GM19025 (cell line): ENCODE measurements at regions not wholly inside any gene's neighbourhood (a gene's known extent, or its start where the extent isn't known, plus 50 kb on each side); places are given as distances from the start of the nearest gene placed in this dataset.

Experiments
- ATAC-seq: cut with Tn5 transposase; IDR thresholded peaks from one replicate; pipeline ENCODE4 v1.9.1; 2021; ENCODE audit warnings: mild to moderate bottlenecking, low read depth, moderate library complexity; ENCODE audit not compliant: unreplicated experiment

DNA sequence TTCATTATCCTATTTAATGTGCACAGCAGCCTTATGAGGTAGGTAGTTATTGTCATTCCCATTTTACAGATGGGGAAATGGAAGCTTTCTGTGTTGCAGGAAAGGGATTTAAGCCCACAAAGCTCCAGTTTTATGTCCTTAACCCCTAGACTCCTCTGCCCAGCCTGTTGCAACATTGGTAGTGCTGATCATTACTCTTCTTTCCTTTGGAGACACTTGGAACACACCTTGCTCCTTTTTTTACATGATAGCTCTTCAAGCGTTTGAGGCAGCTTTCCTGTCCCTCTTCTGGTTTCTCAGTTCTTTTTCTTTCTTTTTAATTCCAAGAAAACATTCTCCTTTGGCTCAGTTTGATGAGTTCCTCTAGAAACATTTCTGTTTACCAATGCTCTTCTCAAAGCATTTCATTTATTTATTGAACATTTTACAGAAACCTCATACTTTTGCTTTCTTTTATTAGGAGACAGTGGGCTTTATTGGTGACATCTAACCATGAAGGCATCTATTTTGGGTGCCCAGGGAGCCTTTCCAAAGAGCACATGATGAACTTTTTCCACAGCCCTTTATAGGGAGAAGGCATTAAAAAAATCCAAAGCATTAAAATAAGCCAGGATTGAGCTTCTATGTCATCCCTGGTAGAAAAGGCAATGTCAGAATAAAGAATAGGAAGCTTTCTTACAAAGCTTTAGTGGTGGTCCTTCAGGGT lies 218.0 kb downstream of the TMEM38B start:
- no peak for ATAC-seq

DNA sequence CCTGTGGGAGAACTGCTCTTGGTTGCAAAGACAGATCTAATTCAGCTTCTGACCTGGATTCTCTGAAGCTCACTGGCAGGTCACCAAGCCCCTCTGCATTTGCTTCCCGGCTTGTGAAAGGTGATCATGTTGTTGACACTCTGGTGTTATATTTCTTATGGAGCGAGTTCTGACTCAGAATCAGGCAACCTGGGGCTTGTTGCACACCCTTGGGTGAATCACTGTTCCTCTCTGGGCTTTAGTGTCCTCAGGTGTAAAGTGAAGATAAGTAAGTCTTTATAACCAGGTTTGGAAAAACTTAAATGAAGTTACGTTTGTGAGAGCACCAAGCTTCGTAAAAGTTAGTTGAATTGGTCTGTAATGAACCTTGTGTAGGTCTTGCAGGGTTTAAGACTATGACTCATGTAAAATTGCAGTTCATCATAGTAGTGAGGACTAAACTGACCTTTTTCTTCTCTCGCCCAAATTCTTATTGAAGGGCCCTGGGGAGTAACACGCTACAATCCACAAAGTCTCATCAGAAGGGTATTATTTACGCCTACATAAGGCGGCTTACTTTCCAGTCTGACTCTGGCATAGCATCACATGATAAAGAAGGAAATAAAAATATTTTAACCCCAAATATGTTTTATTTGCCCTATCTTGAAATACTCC lies 218.6 kb downstream of the TMEM38B start:
- no peak for ATAC-seq

DNA sequence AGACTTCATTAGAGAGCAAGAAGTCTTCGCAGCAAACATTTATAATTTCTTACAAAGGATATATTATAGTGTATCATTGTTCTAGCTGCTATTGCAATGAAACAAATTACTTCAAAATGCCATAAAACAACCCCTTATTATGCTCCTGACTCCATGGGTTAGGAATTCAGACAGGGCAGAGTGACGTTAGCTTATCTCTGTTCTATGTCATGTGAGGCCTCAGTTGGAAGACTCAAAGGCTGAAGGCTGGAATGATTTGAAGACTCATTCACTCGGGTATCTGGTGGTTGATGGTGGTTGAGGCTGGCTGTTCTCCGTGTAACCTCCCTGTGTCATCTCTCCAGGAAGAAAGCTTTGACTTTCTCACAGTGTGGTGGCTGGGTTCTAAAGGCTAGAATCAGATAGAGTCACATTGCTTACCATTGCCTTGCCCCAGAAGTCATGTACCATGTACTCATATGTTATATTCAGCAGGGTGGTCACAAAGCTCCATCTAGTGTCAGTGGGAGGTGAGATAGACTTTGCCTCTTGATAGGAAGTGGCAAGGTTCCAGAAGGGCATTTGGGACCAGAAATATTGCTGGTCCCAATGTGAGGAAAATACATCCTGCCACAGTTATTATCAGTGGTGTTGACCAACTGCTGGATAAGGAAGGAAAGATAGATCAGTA lies 226.9 kb downstream of the TMEM38B start:
- no peak for ATAC-seq

DNA sequence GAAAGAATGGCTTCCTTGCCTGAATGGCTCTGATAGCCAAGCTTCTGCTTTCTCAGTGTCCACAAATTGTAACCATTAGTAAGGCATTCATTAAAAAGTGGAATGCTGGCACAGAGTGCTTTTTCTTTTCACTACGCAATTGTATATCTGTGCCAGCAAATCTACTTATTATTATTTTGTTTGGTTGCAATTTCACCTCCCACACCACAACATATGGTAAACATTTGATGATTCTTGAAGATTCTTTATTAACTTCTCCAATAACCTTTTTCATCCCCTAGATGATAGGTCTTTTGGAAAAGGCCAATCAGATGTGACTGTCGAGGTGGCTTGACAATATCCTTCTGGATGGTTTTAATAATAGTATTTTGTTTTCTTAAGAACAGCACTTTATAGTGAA lies 234.1 kb downstream of the TMEM38B start:
- ATAC-seq = no peak

DNA sequence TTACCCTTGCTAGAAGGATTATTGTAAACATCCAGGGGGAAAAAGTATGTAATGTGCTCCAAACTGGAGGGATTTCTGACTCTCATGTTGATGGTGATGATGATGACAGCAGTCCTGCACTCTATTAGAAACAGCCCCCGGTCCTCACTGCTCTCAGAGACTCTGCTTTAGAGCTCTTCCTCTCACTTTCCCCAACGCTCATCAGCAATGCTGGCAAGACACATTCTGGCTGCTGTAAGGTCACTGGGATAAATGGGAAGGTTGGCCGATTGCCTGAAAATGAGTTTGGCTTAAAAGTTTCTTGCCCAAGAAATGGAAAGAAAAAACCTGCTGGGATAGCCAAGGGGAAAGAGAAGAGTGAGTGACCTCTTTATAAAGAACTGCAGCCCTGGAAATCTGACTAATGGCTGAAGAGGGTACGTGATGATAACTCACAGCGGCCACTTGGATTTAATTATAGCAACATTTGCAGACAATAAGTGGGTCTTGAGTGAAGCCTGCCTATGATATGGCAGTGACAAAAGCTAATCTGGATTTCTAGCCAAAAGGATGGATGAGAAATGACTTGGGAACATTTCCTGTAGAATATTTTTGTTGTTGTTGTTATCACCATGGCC lies 235.8 kb downstream of the TMEM38B start:
- ATAC-seq = no peak

DNA sequence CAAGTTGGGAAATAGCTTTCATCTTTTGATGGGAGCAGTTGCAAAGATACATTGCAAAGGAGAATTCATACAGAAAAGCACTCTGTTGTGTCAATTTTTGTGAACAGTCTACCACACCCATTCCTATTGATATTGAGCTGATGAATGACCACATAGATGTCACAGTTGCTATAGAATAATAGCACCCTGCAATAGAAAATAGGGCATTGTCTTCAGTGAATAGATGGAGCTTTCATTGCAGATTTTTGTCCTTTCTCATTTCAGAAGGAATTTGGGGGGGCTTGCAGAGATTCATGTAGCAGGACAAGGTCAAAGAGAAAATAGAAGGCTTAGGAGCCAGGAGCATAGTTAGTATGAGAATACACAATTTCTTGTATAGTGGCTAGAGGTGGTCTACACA lies 237.9 kb downstream of the TMEM38B start:
- no peak for ATAC-seq

DNA sequence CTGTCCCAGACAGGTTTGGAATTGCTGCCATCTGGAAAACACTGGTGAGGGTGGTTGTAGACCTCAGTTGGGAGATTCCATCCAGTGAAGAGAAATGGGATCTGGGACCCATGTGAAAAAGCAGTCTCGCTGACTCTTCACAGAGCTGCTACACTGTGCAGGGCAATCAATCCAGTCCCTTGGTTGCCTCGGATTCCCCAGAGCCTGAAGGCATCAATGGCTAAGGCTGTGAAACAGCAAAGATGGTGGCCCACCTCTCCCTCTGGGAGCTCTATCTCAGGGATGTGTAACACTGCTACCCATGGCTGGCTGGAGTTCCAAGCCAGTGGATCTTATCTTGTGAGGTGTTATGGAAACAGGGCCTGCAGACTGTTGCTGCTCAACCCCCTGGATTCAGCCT lies 256.1 kb downstream of the TMEM38B start:
- ATAC-seq = no peak

DNA sequence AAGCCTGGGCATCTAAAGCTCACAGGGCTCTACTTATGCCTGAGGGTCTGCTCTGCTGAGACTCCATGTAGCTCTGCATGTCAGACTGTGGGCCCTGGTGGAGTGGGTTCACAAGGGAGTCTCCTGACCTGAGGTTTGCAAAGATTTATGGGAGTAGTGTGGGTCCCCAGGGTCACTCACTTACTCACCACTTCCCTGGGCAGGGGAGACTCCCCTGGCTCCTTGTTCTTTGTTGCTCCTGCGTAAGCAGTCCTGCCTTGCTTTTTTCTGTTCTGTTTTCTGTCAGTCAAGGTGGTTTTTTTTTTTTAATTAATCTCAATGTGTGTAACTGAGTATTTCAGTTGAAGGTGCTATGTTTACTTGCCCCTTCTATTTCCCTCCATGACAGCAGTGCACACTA lies 256.6 kb downstream of the TMEM38B start:
- ATAC-seq = no peak

DNA sequence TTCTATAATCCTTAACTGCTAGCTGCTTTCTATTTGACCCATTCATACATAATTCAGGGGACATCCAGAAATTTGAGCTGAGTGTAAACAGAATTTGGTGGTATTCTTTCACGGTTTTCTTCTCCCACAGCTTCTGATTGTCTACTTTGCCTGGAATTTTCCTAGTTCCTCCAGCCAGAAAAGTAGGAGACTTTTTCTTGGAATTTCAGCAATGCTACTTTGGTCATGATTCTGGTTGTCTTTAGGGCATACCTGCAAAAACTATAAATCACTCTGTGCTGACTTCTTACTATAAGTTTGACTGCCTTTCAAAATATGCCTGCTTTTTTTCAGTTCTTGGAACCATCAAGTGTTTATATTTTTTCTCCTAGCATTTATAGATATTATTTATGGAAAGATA lies 260.2 kb downstream of the TMEM38B start:
- no peak for ATAC-seq

DNA sequence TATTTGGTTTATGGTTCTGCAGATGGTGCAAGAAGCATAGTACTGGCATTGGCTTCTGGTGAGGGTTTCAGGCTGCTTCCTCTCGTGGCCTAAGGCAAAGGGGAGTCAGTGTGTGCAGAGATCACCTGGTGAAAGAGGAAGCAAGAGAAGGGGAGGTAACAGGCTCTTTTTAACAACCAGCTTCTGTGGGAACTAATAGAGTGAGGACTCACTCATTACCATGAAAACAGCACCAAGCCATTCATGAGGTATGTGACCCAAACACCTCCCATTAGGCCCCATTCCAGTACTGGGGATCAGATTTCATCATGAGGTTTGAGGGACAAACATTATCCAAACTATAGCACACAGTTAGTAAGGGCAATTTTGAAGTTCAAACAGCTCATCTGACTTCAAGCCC lies 263.5 kb downstream of the TMEM38B start:
- no peak for ATAC-seq

DNA sequence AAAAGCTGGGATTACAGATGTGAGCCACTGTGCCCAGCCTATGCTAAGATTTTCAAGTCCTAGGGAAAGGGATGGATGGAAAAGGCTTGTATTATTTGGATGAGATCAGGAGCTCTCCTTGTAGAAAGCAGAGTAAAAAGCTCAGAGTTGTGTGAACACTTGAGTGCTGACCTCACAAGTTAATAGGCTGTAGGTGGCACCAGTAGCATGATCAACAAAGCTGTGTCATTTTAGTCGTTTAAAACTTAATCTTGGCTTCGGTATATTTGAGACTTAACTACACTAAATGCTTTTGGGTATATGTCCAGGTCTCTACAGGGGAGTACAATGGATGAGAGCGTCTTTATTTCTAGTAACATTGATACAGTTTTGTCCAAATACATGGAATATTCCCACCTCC lies 264.2 kb downstream of the TMEM38B start:
- no peak for ATAC-seq

DNA sequence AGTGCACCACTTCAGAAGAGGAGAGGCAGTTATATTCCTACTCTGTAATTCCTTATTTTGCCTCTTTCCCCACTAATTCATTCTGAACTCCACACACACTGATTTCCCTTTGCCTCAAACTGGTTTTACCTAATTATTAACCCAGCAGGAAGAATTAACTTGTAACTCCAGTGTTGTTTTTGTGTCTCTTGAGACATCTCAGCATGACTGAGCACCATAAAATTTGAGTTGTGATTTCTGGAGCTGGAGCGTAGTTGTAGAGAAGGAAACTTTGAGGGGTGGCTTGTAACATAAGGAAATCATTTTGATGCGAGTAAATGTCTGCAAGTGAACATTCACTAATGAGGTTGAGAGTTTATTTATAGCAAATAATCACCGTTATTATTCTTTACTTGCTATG lies 265.2 kb downstream of the TMEM38B start:
- ATAC-seq = no peak

DNA sequence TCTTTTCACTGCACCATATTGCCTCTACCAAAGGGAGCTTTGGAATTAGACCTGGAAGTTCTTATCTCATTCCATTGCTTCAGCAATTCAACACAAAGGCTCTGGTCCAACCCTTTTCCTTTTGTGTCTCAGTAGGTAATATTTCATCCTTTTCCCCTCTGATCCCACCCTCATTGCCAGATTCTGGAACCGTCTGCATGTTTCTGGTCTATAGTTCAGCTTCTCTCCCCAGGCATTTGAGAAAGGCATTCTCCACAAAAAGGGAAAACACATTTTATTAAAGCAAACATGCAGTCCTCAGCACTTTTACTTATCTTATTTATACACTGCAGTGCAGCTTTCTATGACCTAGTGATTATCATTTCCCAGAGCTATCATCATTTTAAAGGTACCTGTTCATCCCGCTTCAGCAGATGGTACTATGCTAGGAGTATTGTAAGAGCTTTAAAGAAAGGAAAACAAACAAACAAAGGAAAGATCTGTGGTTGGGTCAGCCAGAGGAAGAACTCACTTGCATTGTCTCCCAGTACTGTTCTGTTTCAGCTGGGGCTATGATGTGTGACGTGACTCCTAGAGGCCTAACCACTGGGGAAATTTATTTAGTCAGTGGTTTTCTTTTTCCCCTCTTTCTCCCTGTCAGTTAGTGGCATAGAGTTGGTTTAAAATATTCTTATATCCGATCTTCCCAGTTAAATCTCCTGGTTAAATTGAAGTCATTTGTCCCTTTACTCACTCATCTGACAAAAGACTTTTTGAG lies 269.2 kb downstream of the TMEM38B start:
- no peak for ATAC-seq

DNA sequence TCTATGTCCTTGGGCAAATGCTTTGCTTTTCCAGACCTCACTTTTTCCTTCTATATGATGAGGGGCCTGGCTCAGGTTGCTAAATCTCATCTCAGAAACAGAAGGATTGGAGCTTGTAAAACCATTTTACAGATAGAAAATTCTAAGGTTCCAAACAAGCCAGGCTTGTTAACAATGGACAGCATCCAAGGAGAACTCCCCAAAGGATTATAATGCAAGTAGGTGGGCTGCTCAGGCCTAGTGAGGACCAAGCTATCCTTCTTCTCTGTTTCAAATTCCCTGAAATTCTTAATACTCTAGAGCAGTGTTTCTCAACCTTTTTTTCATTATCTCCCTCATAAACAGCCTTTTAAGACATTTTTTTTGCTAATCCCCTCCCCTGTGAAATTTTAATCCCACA lies 269.8 kb downstream of the TMEM38B start:
- no peak for ATAC-seq

DNA sequence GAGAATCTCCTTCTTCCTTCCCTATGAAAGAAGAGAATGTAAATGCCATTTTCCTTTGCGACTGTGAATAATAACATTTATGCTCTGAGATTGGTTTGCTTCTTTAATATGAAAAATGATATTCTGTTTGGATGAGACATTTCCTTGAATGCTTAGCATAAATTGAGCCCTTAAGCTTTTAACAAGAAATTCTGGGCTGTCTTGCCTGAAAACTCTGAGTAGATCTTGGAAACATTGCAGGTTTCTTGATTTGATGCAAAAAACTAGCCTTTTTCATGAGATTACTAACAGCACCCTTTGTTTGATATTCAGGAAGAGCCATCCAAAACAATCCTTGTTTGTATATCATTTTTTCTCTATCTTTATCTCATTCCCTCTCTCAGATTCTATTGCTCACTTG lies 272.5 kb downstream of the TMEM38B start:
- no peak for ATAC-seq

DNA sequence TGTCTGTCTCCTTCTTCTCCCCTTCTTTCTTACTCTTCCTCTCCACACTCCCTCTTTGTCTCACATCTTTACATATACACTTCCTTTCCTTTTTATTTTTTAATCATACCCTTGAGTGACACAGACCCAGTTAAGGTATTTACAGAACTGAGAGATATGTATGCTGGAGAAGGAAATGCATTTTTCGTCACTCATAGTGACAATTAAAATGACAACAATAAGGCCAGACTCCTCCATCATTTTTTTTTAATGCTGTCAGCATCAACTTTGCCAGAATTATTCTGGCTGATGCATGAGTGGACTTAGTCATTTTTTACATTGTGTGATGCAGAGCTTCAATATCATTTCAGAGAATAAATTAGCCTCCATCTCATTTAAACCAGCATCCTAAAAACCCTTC lies 272.9 kb downstream of the TMEM38B start:
- no peak for ATAC-seq

DNA sequence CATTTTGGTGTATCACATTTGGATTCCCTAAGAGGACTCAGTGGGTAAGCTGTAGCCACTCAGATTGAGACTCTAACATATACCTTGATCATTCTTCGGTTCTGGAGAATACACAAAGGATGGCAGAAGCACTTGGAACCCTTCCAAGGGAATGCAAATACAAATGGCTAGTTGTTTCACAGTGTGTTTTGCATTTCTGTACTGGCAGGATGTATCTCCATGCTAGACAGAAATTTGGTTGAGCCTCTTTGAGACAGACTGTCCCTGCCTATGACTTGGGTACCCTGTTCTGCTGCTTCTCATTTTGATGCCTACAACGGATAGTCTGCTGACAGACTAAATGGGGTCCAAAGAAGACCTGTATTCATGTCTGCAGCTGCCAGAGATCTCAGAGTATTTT lies 273.5 kb downstream of the TMEM38B start:
- ATAC-seq = no peak

DNA sequence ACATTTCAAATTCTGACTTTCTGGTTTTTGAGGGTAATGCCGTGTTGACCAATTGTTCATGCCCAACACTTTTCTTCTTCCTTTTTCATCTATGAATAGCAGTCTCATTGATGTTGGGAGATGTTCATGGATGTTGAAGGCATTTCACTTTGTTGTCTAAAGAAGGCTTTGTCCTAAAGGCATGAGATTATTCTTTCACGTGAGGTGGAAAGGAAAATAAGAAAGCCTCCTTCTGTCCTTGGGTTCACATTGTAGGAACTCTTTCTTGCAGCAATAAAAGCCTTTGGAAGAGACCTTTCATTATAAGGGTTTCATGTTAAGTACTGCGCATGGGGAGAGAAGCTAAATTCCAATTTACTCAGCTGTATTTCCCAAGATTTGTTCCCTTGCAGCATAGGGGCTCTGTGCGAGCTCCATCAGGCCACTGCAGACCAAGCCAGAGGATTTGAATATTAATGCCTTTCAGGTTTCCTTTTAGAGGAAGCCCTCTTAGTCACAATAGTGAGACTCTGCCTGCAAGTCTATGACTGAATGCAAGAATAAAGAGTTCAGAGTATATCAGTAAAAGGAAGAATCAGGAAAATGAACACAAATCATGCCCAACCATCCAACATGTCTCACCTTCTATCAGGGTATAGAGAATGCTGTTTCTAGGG lies 274.6 kb downstream of the TMEM38B start:
- ATAC-seq = no peak

DNA sequence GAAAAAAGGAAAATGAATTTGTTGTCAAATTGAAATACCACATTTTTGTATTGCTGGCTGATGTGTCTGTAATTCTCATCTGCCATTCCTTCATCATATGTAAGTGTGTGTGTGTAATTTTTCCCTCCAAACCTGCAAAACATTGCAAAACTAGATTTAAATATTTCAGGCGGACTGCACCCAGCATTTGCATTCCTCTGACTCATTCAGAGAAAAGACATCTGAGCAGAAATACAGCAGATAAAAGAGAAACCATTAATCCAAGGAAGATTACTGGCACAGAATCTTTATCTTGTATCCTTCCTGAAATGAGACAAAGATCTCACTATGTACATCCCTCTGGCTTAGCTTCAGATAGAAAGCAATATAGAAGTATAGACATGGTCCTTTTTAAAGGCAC lies 275.3 kb downstream of the TMEM38B start:
- no peak for ATAC-seq

DNA sequence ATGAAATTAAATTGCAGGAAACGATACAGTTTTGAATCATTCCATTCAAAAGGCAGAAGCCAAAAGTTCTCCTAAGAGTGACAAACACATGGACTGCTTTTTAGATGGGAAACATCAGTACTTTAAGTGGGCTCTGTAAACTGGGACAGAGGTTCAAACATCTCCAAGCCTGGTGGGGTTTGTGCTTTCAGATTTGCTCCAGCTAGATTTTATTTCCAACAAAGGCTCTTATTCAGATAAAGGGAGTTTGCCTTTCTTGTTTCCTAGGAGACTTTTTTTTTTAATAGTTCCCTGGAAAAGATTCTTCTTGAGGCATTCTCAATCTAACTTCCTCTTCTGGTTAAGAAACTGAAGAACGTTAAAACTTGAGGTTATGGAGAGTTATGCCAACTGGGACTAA lies 277.6 kb downstream of the TMEM38B start:
- ATAC-seq = no peak
